ENCODE measurements at regions not wholly inside any gene's neighbourhood (a gene's known extent, or its start where the extent isn't known, plus 50 kb on each side); places are given as distances from the start of the nearest gene placed in this dataset.

GRCh38 chr10:108338146-108338545 lies 1173.6 kb upstream of the SORCS1 start:
- no peak for TF ChIP-seq POLR2AphosphoS5 (IDR thresholded peaks at IDR 0.05)
- no peak for TF ChIP-seq MXI1 (conservative IDR thresholded peaks at IDR 0.05; ENCODE audit: poor library complexity, severe bottlenecking)
- TF ChIP-seq CTCF (IDR thresholded peaks at IDR 0.05; ENCODE audit: poor library complexity, severe bottlenecking), result no peak
- no peak for TF ChIP-seq EP300 (conservative IDR thresholded peaks at IDR 0.05; ENCODE audit: poor library complexity, severe bottlenecking)
- TF ChIP-seq TAF1 (IDR thresholded peaks at IDR 0.05; ENCODE audit: low read depth), result no peak
- TF ChIP-seq EZH2 (IDR thresholded peaks at IDR 0.05; ENCODE audit: borderline replicate concordance, insufficient read depth, low read length, poor library complexity, severe bottlenecking), result no peak
- no peak for TF ChIP-seq REST (IDR thresholded peaks at IDR 0.05; ENCODE audit: borderline replicate concordance)
- TF ChIP-seq RAD21 (conservative IDR thresholded peaks at IDR 0.05), result no peak
